LNCAP (cell line): ENCODE measurements at regions not wholly inside any gene's neighbourhood (a gene's known extent, or its start where the extent isn't known, plus 50 kb on each side); places are given as distances from the start of the nearest gene placed in this dataset.

Experiments
- CTCF ChIP-seq: fragments of 450-650 bp; IDR thresholded peaks from 2 replicates; pipeline ENCODE4 v1.5.1; 2017; ENCODE audit warnings: mild to moderate bottlenecking

- TF ChIP-seq CTCF = no peak
These were observed 581.0 kb downstream of the AJAP1 start for GRCh38 chr1:5235355-5235899.

- no peak for TF ChIP-seq CTCF
These were observed 578.1 kb downstream of the AJAP1 start for GRCh38 chr1:5232537-5232936.

GRCh38 chr1:5231541-5232315 is 577.3 kb downstream of the AJAP1 start:
- no peak for TF ChIP-seq CTCF

DNA sequence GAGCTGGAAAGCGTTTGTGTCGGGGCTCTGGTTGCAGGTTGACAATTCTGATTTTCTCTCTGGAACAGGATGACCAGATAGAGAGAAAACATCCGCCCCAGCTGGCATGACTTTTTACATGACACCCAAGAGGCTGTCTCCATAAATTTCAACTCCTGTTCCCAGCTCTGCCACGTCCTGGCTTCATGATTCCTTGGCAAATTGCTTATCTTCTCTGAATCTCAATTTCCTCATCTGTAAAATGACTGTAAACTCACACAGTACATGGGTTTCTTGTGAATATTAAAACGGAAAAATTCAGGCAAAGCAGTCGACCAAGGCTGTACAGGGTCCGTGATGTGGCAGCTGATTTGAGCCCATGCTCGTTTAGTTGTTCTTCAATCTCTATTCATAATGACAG is 572.7 kb downstream of the AJAP1 start:
- no peak for TF ChIP-seq CTCF

DNA sequence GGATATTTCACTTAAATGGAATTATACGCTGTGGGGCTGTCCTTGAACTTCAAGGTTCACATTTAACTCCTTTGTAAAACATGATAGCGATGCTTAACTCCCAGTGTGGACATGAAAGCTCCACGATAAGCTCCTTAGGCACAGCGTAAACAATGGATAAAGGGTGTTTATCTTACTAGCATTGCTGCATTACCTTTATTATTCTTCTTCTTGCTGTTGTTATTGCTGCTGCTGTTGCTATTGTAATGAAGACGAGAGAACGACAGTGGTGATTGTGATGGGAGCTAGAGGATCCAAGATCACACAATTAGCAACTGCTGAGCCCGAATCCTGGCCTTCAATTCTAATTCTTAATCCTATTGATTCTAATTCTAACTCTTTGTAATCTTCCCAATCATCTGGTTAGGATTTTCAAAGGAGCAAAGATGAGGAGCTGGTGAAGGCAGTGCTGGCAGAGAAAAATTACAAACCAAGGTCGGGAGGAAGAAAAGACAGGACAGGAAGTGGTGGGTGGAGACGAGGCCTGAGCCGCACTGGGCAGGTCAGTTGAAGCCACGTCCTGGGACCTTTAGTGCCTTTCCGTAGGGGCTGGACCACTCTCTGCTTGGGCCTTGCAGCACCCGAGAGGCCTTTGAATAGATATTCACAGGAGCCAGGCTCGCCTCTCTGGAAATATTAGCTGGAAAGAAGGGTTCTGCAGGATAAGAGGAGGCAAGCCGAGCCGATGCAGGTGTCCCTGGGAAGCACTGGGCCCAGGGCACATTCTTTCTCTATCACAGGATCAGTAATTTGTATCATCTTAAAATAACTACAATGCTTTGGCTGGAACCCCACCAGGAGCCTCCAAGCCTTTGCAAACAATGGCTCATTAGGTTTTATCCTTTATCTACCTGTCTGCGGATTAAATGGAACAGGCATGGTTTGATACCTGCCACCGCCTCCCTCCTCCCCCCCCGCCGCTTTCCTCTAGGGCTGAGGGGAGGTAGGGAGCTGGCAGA is 571.6 kb downstream of the AJAP1 start:
- no peak for TF ChIP-seq CTCF

DNA sequence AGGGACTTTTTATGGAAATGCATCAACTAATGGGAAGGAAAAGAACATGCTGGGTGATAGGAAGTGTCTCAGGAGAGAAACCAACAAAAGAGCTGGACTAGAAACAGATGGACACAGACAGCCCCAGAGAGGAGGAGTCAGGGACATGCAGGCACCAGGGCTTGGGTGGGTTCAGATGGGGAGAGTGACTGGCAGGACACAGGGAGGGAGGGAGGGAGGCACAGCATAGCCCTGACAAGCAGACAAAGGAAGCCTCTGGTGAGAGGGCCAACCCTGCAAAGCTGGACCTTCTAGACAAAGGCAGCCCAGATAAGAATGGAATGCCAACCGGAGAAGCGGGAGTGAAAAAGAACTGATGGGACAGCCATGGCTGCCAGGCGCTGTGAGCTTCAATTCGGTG is 568.8 kb downstream of the AJAP1 start:
- TF ChIP-seq CTCF = no peak

GRCh38 chr1:5222626-5223025 is 568.2 kb downstream of the AJAP1 start:
- TF ChIP-seq CTCF = no peak
